ENCODE measurements at regions not wholly inside any gene's neighbourhood (a gene's known extent, or its start where the extent isn't known, plus 50 kb on each side); places are given as distances from the start of the nearest gene placed in this dataset.
"Not testable (repeated sequence)": the region's sequence is repeated elsewhere in the genome, so short reads cannot be mapped to it uniquely, and the experiment has no call there.

- DNase-seq (ENCODE audit: low read depth) = not testable (repeated sequence)
Observed at GRCh38 chr1:121003230-121003629, 113.7 kb downstream of the PPIAL4A start.

GRCh38 chr1:121006826-121007225 lies 117.3 kb downstream of the PPIAL4A start:
- DNase-seq (ENCODE audit: low read depth) = not testable (repeated sequence)

- DNase-seq (ENCODE audit: low read depth) = not testable (repeated sequence)
Observed at GRCh38 chr1:121007755-121008154, 118.2 kb downstream of the PPIAL4A start.

- DNase-seq (ENCODE audit: low read depth) = not testable (repeated sequence)
Observed at GRCh38 chr1:121008512-121009215, 119.1 kb downstream of the PPIAL4A start.

GRCh38 chr1:121009216-121010057 lies 119.9 kb downstream of the PPIAL4A start:
- peak; percentile 36 for DNase-seq (ENCODE audit: low read depth)

- DNase-seq (ENCODE audit: low read depth) = not testable (repeated sequence)
Observed at GRCh38 chr1:121010141-121010540, 120.6 kb downstream of the PPIAL4A start.

- DNase-seq (ENCODE audit: low read depth) = not testable (repeated sequence)
Observed at GRCh38 chr1:121013181-121013580, 123.6 kb downstream of the PPIAL4A start.

GRCh38 chr1:121016182-121017028 lies 126.8 kb downstream of the PPIAL4A start:
- DNase-seq (ENCODE audit: low read depth) = not testable (repeated sequence)

GRCh38 chr1:121019715-121020349 lies 130.3 kb downstream of the PPIAL4A start:
- DNase-seq (ENCODE audit: low read depth) = not testable (repeated sequence)

- DNase-seq (ENCODE audit: low read depth) = peak; percentile 31
Observed at GRCh38 chr1:121020350-121021236, 131.0 kb downstream of the PPIAL4A start.

GRCh38 chr1:121021716-121022115 lies 132.1 kb downstream of the PPIAL4A start:
- DNase-seq (ENCODE audit: low read depth) = not testable (repeated sequence)

GRCh38 chr1:121032878-121033494 lies 143.4 kb downstream of the PPIAL4A start:
- not testable (repeated sequence) for DNase-seq (ENCODE audit: low read depth)

GRCh38 chr1:121036792-121037191 lies 147.2 kb downstream of the PPIAL4A start:
- not testable (repeated sequence) for DNase-seq (ENCODE audit: low read depth)

GRCh38 chr1:121040974-121041373 lies 143.2 kb downstream of the FAM72B start:
- not testable (repeated sequence) for DNase-seq (ENCODE audit: low read depth)

GRCh38 chr1:121041497-121041896 lies 142.6 kb downstream of the FAM72B start:
- DNase-seq (ENCODE audit: low read depth) = not testable (repeated sequence)

GRCh38 chr1:121042882-121043281 lies 141.3 kb downstream of the FAM72B start:
- DNase-seq (ENCODE audit: low read depth) = not testable (repeated sequence)

GRCh38 chr1:121048293-121048752 lies 135.8 kb downstream of the FAM72B start:
- not testable (repeated sequence) for DNase-seq (ENCODE audit: low read depth)

- DNase-seq (ENCODE audit: low read depth) = not testable (repeated sequence)
Observed at GRCh38 chr1:121048769-121049443, 135.2 kb downstream of the FAM72B start.

GRCh38 chr1:121050097-121050496 lies 134.0 kb downstream of the FAM72B start:
- DNase-seq (ENCODE audit: low read depth) = not testable (repeated sequence)
